Prostate gland (tissue), 2 donors: ENCODE measurements at regions not wholly inside any gene's neighbourhood (a gene's known extent, or its start where the extent isn't known, plus 50 kb on each side); places are given as distances from the start of the nearest gene placed in this dataset.
"Not testable (repeated sequence)": the region's sequence is repeated elsewhere in the genome, so short reads cannot be mapped to it uniquely, and the experiment has no call there.

Source experiments
- POLR2A ChIP-seq: fragments of 450-650 bp; IDR thresholded peaks from one replicate; pipeline ENCODE4 v1.6.1; 2016; ENCODE audit warnings: antibody characterized with exemption, mild to moderate bottlenecking
- POLR2AphosphoS5 ChIP-seq: sonication (generic); formaldehyde crosslinking; IDR thresholded peaks from one replicate; pipeline ENCODE4 v1.6.1; 2017; ENCODE audit warnings: antibody characterized with exemption
- TF ChIP-seq, protein P1 (sequence below), 4 experiments: fragments of 200-600 bp in 2 of 4; fragments of 450-650 bp in 2 of 4; sonication (generic) in 2 of 4; IDR thresholded peaks; 1 replicate in 3 of 4; 2 replicates in 1 of 4; pipeline ENCODE4 v1.5.1; 2016 to 2019; ENCODE audit warnings: antibody characterized with exemption in 4 of 4, mild to moderate bottlenecking in 2 of 4, moderate library complexity in 2 of 4

DNA sequence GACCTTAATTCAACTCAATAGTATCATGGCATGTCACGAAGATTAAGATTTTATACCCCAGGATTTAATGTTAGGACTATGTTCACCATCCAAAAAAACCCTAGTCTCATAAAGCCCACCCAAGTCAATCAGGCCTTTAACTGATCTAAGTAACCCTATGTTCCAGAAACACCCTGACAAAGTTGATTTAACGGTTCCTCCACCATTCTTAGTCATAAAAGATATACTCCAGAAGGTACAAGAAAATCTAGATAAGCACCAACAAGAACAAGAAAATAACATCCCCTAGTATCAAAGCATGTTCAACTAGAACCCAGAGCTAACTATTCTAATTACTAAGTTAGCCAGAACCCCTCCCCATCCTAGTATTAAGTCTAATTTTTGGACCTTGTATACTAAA lies 120.7 kb upstream of the DEFB108B start:
- TF ChIP-seq, protein P1, sequence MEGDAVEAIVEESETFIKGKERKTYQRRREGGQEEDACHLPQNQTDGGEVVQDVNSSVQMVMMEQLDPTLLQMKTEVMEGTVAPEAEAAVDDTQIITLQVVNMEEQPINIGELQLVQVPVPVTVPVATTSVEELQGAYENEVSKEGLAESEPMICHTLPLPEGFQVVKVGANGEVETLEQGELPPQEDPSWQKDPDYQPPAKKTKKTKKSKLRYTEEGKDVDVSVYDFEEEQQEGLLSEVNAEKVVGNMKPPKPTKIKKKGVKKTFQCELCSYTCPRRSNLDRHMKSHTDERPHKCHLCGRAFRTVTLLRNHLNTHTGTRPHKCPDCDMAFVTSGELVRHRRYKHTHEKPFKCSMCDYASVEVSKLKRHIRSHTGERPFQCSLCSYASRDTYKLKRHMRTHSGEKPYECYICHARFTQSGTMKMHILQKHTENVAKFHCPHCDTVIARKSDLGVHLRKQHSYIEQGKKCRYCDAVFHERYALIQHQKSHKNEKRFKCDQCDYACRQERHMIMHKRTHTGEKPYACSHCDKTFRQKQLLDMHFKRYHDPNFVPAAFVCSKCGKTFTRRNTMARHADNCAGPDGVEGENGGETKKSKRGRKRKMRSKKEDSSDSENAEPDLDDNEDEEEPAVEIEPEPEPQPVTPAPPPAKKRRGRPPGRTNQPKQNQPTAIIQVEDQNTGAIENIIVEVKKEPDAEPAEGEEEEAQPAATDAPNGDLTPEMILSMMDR (IDR thresholded peaks at IDR 0.05): not testable (repeated sequence)
- TF ChIP-seq POLR2A, POLR2AphosphoS5: not testable (repeated sequence)
